GM23338 (cell line): ENCODE measurements at regions not wholly inside any gene's neighbourhood (a gene's known extent, or its start where the extent isn't known, plus 50 kb on each side); places are given as distances from the start of the nearest gene placed in this dataset.

ENCODE experiments used
- ATAC-seq: fragments of 200-7000 bp; cut with Tn5 transposase; 3 replicates; pipeline ENCODE4 v1.9.1; 2020
- DNase-seq: peaks from one replicate; pipeline ENCODE4 v3.0.0-alpha.2; 2015; ENCODE audit warnings: low spot score
- H2AFZ ChIP-seq: fragments of 200-600 bp; sonication (generic); 2 replicates; pipeline ENCODE4 v1.8.0; 2016; ENCODE audit warnings: antibody characterized with exemption, mild to moderate bottlenecking, moderate library complexity
- H3F3A ChIP-seq: fragments of 200-600 bp; sonication (generic); replicated peaks from 2 replicates; pipeline ENCODE4 v1.8.0; 2017; ENCODE audit warnings: antibody characterized with exemption, mixed run types, low read depth
- H3K27ac ChIP-seq: fragments of 200-600 bp; sonication (generic); 2 replicates; pipeline ENCODE4 v1.6.1; 2016; ENCODE audit warnings: low read depth
- H3K27me3 ChIP-seq: fragments of 200-600 bp; sonication (generic); 2 replicates; pipeline ENCODE4 v1.8.0; 2016; ENCODE audit warnings: mild to moderate bottlenecking, mixed run types, moderate library complexity; ENCODE audit not compliant: insufficient read depth
- H3K36me3 ChIP-seq: fragments of 200-600 bp; sonication (generic); 2 replicates; pipeline ENCODE4 v1.8.0; 2016; ENCODE audit warnings: mild to moderate bottlenecking; ENCODE audit not compliant: insufficient read depth
- H3K4me1 ChIP-seq: fragments of 200-600 bp; sonication (generic); 2 replicates; pipeline ENCODE4 v1.8.0; 2016; ENCODE audit warnings: mild to moderate bottlenecking, moderate library complexity; ENCODE audit not compliant: insufficient read depth
- H3K4me2 ChIP-seq: fragments of 200-600 bp; sonication (generic); 2 replicates; pipeline ENCODE4 v1.7.1; 2017; ENCODE audit warnings: mixed run types
- H3K4me3 ChIP-seq: fragments of 200-600 bp; sonication (generic); 2 replicates; pipeline ENCODE4 v1.6.1; 2016; ENCODE audit warnings: mixed run types
- H3K79me2 ChIP-seq: fragments of 200-600 bp; sonication (generic); replicated peaks from 2 replicates; pipeline ENCODE4 v1.8.0; 2017; ENCODE audit warnings: mild to moderate bottlenecking; ENCODE audit not compliant: insufficient read depth
- H3K9me2 ChIP-seq: fragments of 200-600 bp; sonication (generic); 2 replicates; pipeline ENCODE4 v1.8.0; 2017; ENCODE audit not compliant: insufficient read depth
- H4K20me1 ChIP-seq: fragments of 200-600 bp; sonication (generic); replicated peaks from 2 replicates; pipeline ENCODE4 v1.8.0; 2017; ENCODE audit warnings: mild to moderate bottlenecking; ENCODE audit not compliant: insufficient read depth
- H3K27ac Mint-ChIP-seq: 2 replicates; pipeline ENCODE4 v1.8.0; 2020; ENCODE audit warnings: inconsistent platforms, mild to moderate bottlenecking, moderate library complexity, mixed read lengths
- H3K27me3 Mint-ChIP-seq: 3 replicates; pipeline ENCODE4 v1.8.0; 2022; ENCODE audit warnings: low read depth, mild to moderate bottlenecking, moderate library complexity, mixed read lengths, inconsistent platforms; ENCODE audit not compliant: insufficient read depth, poor library complexity
- H3K36me3 Mint-ChIP-seq: 3 replicates; pipeline ENCODE4 v1.8.0; 2021; ENCODE audit warnings: low read depth, mild to moderate bottlenecking, inconsistent platforms, moderate library complexity, mixed read lengths
- H3K4me1 Mint-ChIP-seq: 3 replicates; pipeline ENCODE4 v1.8.0; 2020; ENCODE audit warnings: mild to moderate bottlenecking, inconsistent platforms, mixed read lengths
- H3K4me3 Mint-ChIP-seq: 3 replicates; pipeline ENCODE4 v1.8.0; 2021; ENCODE audit warnings: moderate library complexity, mild to moderate bottlenecking, inconsistent platforms, mixed read lengths
- H3K9me3 Mint-ChIP-seq: 3 replicates; pipeline ENCODE4 v1.8.0; 2020; ENCODE audit warnings: moderate library complexity, mild to moderate bottlenecking, inconsistent platforms, mixed read lengths
- CREB1 ChIP-seq: fragments of 250-450 bp; sonication (Bioruptor Pico); IDR thresholded peaks from 2 replicates; pipeline ENCODE4 v1.5.0; 2020; ENCODE audit warnings: low read depth, mild to moderate bottlenecking, moderate library complexity
- ETS1 ChIP-seq: IDR thresholded peaks from 2 replicates; pipeline ENCODE4 v1.6.1; 2016; ENCODE audit warnings: antibody characterized with exemption
- EZH2 ChIP-seq: fragments of 200-600 bp; sonication (generic); IDR thresholded peaks from one replicate; pipeline ENCODE4 v1.8.0; 2017; ENCODE audit warnings: antibody characterized with exemption, mild to moderate bottlenecking, low read depth; ENCODE audit not compliant: unreplicated experiment
- EZH2phosphoT487 ChIP-seq: fragments of 200-600 bp; sonication (generic); IDR thresholded peaks from one replicate; pipeline ENCODE4 v1.8.1; 2018; ENCODE audit warnings: antibody characterized with exemption; ENCODE audit not compliant: unreplicated experiment
- JUNB ChIP-seq: IDR thresholded peaks from one replicate; pipeline ENCODE4 v1.6.1; 2016; ENCODE audit warnings: antibody characterized with exemption; ENCODE audit not compliant: unreplicated experiment
- NANOG ChIP-seq: IDR thresholded peaks from 2 replicates; pipeline ENCODE4 v1.6.1; 2016; ENCODE audit warnings: antibody characterized with exemption, borderline replicate concordance
- POLR2AphosphoS5 ChIP-seq: IDR thresholded peaks from 2 replicates; pipeline ENCODE4 v1.6.1; 2016; ENCODE audit warnings: antibody characterized with exemption, low read depth
- STAT1 ChIP-seq: IDR thresholded peaks from one replicate; pipeline ENCODE4 v1.6.1; 2016; ENCODE audit warnings: antibody characterized with exemption; ENCODE audit not compliant: unreplicated experiment
- ZNF114 ChIP-seq: fragments of 250-450 bp; sonication (Bioruptor Pico); IDR thresholded peaks from 2 replicates; pipeline ENCODE4 v1.5.0; 2020; ENCODE audit warnings: mild to moderate bottlenecking, moderate library complexity
- ZNF331 ChIP-seq: fragments of 250-450 bp; sonication (Bioruptor Pico); IDR thresholded peaks from 2 replicates; pipeline ENCODE4 v1.5.0; 2020; ENCODE audit warnings: low read depth, mild to moderate bottlenecking, moderate library complexity
- ZNF462 ChIP-seq: fragments of 250-450 bp; sonication (Bioruptor Pico); IDR thresholded peaks from 2 replicates; pipeline ENCODE4 v1.5.0; 2020; ENCODE audit warnings: mild to moderate bottlenecking, moderate library complexity
- TF ChIP-seq, protein P1 (sequence below), 2 experiments: fragments of 200-600 bp in 1 of 2; sonication (generic) in 1 of 2; conservative IDR thresholded peaks; 2 replicates each; pipeline versions ENCODE4 v1.5.1 to v1.6.1; 2016 to 2017; ENCODE audit warnings: antibody characterized with exemption in 2 of 2, low read depth in 2 of 2, mild to moderate bottlenecking in 2 of 2, moderate library complexity in 1 of 2
- TF ChIP-seq, protein P2 (sequence below): IDR thresholded peaks from one replicate; pipeline ENCODE4 v1.6.1; 2018; ENCODE audit warnings: antibody characterized with exemption; ENCODE audit not compliant: unreplicated experiment

GRCh38 chr2:128580988-128581848, 262.6 kb upstream of the HS6ST1 start:
- Histone ChIP-seq H3K36me3 (peaks cover 5% of the 10 kb centered on the region), H3K4me3 (no peak overlapping the region), H3K27ac (no peak overlapping the region), H3K79me2 (no peaks in the 10 kb centered on the region), H2AFZ (no peak overlapping the region), H3K27me3 (no peaks in the 10 kb centered on the region), H4K20me1 (no peaks in the 10 kb centered on the region), H3K9me2 (no peaks in the 10 kb centered on the region), H3K4me2 (no peak overlapping the region), H3K4me1 (no peaks in the 10 kb centered on the region), H3F3A (no peaks in the 10 kb centered on the region)
- H3K27me3 Mint-ChIP-seq = peaks cover 5% of the 10 kb centered on the region
- 0 out of 3 replicates have a peak, but pooled peaks cover 2% of the 10 kb centered on the region for H3K4me1 Mint-ChIP-seq
- DNase-seq (no peak), ATAC-seq (no peak)
- no peaks in the 10 kb centered on the region for H3K36me3 Mint-ChIP-seq
- H3K4me3 Mint-ChIP-seq = no peak overlapping the region
- no peak overlapping the region for H3K27ac Mint-ChIP-seq
- peaks cover 4% of the 10 kb centered on the region; the same call in 2 of the 3 replicates for H3K9me3 Mint-ChIP-seq
- TF ChIP-seq ZNF331 (CRISPR knock-in tag) = no peak
- no peak for TF ChIP-seq EZH2phosphoT487
- TF ChIP-seq ZNF114 = no peak
- no peak for TF ChIP-seq POLR2AphosphoS5
- TF ChIP-seq, protein P1, sequence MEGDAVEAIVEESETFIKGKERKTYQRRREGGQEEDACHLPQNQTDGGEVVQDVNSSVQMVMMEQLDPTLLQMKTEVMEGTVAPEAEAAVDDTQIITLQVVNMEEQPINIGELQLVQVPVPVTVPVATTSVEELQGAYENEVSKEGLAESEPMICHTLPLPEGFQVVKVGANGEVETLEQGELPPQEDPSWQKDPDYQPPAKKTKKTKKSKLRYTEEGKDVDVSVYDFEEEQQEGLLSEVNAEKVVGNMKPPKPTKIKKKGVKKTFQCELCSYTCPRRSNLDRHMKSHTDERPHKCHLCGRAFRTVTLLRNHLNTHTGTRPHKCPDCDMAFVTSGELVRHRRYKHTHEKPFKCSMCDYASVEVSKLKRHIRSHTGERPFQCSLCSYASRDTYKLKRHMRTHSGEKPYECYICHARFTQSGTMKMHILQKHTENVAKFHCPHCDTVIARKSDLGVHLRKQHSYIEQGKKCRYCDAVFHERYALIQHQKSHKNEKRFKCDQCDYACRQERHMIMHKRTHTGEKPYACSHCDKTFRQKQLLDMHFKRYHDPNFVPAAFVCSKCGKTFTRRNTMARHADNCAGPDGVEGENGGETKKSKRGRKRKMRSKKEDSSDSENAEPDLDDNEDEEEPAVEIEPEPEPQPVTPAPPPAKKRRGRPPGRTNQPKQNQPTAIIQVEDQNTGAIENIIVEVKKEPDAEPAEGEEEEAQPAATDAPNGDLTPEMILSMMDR (conservative IDR thresholded peaks at IDR 0.05; ENCODE audit: low read depth in 2 of 2) = no peak
- no peak for TF ChIP-seq STAT1
- TF ChIP-seq, protein P2, sequence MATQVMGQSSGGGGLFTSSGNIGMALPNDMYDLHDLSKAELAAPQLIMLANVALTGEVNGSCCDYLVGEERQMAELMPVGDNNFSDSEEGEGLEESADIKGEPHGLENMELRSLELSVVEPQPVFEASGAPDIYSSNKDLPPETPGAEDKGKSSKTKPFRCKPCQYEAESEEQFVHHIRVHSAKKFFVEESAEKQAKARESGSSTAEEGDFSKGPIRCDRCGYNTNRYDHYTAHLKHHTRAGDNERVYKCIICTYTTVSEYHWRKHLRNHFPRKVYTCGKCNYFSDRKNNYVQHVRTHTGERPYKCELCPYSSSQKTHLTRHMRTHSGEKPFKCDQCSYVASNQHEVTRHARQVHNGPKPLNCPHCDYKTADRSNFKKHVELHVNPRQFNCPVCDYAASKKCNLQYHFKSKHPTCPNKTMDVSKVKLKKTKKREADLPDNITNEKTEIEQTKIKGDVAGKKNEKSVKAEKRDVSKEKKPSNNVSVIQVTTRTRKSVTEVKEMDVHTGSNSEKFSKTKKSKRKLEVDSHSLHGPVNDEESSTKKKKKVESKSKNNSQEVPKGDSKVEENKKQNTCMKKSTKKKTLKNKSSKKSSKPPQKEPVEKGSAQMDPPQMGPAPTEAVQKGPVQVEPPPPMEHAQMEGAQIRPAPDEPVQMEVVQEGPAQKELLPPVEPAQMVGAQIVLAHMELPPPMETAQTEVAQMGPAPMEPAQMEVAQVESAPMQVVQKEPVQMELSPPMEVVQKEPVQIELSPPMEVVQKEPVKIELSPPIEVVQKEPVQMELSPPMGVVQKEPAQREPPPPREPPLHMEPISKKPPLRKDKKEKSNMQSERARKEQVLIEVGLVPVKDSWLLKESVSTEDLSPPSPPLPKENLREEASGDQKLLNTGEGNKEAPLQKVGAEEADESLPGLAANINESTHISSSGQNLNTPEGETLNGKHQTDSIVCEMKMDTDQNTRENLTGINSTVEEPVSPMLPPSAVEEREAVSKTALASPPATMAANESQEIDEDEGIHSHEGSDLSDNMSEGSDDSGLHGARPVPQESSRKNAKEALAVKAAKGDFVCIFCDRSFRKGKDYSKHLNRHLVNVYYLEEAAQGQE = no peak
- TF ChIP-seq CREB1 (CRISPR knock-in tag) = no peak
- TF ChIP-seq NANOG = no peak
- TF ChIP-seq ZNF462 (CRISPR knock-in tag) = no peak
- no peak for TF ChIP-seq EZH2
- TF ChIP-seq ETS1 = no peak
- TF ChIP-seq JUNB = no peak
